ENCODE measurements at regions not wholly inside any gene's neighbourhood (a gene's known extent, or its start where the extent isn't known, plus 50 kb on each side); places are given as distances from the start of the nearest gene placed in this dataset.
"Not testable (repeated sequence)": the region's sequence is repeated elsewhere in the genome, so short reads cannot be mapped to it uniquely, and the experiment has no call there.

DNA sequence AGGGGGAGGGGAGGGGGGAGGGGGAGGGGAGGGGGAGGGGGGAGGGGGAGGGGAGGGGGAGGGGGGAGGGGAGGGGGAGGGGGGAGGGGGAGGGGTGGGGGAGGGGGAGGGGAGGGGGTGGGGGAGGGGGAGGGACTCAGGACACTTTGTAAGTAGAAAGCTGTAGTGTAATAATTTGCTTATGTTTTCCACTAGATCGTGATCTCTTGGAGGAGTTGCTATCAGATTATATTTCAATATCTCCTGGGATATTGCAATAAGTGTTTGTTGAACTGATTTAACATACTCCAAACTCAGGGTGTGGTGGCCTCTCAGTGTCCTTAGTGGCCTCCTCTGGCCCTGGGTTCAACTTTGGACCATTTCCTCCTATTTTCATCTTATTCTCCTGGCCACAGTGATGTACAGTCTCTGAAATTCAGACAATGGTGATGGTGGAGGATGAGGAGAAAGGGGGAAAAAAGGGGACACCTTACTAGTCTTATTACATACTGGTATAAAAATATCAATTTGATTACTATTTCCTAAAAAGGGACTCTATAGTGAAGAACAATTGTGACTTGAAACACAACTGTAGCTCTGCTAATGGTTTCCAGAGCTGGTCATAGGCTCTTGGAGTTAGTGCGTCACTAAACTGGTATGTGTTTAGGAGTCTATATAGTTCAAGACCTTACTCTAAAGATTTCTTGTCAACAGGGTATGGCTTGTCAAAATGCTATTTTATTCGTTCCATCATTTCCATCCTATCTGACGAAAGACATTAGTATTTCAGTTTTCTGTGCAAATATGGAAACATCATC is 89.6 kb downstream of the DDX1 start:
- DNase-seq (ENCODE audit: low spot score): no peak

DNA sequence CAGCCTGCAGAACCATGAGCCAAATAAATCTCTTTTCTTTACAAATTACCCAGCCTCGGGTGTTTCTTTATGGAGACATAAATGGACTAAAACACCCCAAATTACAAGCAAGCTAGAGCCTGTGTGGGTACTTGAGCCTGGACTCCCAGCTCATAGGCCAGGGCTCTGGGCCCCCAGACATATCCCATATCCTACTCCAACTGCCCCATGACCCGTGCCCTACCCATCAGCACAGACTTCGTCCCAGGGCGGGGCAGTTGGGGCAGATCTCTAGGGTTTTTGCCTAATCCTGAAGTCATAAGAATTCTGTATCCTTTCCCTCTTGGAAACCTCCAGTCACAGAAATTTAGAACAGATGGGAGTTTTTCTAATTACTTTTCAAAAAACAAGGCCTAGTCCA is 90.7 kb downstream of the DDX1 start:
- no peak for DNase-seq (ENCODE audit: low spot score)

DNA sequence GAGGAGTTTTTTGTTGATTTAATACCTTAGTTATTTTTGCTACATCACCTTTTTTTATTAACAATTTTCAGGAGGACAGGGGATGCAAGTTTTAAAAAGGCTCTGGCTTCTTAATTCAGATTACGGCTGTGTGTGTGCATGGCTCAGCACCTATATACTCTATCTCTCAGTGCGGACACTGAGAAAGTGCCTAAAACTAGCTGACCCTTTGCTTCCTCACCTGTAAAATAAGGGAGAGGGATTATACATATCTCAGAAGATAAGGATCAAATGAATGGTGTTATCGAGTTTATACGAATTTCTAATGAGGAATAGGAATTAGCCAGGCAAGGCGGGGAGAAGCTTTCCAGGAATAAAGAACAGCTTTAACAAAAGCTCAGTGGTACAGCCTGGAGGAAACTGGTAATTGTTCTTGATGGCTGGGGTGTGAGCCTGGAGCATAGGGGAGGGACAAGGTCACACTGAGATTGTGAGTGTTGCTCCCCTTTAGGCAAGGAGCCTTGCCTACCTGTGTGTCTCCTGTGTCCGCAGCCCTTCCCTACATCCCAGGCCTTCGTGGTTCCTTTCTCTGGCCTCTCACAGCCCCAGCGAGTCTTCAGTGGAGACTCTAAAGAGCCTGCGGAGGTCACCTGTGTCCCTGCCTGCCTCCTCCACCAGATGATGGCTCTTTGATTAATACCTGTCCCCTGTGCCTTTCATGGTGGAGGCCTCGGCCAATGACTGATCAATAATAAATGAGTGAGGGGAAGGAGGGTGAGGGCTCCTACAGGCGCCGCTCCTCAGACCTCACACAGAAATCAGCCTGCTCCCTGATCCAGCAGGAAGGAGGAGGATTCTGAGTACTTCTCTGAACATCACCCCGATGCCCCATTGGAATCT is 92.7 kb downstream of the DDX1 start:
- no peak for DNase-seq (ENCODE audit: low spot score)

DNA sequence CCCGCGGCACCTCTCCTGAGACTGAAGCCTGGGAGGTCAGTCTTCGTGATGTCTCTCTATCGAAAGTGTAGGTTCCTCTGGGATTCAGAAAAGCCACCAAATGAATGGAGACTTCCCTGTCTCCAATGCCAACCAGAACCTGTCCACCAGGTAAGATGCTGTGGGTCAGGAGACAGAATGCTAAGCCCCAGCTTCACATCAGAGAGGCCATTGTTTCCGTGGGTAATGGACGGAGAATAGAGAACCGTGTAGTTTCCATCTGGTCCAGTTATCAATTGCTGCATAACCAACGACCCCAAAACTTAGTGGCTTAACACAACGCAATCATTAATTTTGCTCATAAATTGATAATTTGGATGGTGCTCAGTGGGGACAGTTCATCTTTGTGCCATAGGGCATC is 93.5 kb downstream of the DDX1 start:
- no peak for DNase-seq (ENCODE audit: low spot score)

DNA sequence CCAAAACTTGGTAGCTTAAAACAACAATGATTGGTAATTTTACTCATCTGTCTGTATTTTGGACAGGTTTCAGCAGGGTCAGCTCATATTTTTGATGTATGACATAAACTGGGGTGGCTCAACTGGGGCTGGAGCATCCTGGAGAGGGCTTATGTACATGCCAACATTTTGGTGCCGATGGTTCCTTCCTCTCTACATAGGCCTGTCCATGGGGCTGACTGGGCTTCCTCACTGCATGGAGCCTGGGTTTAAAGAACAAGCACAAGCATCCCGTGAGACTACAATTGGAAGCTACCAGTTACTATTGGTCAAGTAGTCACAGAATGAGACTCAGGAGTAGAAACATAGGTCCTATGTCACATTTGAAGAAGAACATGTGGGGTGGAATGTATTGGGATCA is 95.0 kb downstream of the DDX1 start:
- DNase-seq (ENCODE audit: low spot score): no peak

DNA sequence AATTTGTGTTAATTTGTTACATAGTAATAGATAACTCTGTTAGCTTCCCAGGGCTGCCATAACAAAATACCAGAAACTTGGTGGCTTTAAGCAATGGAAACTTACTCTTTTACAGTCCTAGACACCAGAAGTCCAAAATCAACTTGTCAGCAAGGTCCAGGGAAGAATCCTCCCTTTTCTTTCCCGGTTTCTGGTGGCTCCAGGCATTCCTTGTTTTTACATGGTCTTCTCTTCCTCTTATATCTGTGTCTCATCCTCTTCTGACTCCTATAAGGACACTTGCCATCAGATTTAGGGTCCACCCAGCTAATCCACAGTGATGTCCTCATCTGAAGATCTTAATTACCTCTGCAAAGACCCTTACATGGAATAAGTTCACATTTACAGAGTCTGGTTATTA is 95.6 kb downstream of the DDX1 start:
- DNase-seq (ENCODE audit: low spot score): no peak

DNA sequence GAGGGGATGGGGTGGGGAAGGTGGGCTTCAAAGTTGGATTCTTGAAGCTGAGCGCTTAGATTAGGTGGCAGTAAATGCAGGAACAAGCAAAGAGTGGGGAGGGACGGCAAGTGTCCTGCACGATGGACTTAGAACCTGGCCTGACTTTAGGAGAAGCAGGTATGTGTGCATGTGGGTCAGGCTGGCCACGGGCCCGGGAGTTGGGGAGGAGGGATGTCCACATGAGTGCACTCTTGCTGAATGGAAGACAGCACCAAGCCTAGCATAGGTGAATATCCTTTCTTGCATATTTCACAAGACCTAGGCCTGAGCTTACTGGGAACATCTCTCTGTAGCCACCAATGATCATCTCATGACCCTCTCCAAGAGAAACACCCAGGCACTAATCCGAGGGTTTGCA is 96.1 kb downstream of the DDX1 start:
- DNase-seq (ENCODE audit: low spot score): no peak

DNA sequence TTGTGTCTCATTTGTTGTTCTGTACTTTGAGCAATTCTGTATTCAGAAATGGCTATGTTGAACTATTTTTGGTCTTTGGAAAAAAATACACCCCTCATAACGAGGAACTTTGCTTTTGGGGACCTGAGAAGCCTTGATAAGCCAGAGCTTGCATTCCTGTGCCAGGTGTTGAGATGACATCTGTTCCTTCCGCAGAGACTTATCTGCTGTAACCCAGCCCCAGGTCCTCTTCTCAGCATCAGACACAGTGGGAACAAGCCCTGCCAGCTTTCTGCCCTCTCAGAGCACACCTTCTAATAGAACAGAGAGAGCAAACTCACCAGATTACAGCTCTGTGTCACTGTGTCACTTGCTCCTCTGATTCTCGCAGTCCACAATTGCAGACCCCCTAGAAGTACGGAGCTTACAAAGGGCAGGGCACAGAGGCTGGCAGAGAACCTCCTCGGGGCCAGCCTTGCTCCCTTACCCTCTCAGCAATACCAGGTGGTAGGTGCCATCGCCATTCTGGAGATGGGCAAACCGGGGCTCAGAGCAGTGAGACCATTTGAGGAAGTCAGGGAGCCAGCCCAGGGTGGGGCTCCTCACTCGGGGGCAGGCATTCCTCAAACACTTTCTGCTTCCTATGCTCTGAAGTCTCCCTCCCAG is 97.4 kb downstream of the DDX1 start:
- no peak for DNase-seq (ENCODE audit: low spot score)

DNA sequence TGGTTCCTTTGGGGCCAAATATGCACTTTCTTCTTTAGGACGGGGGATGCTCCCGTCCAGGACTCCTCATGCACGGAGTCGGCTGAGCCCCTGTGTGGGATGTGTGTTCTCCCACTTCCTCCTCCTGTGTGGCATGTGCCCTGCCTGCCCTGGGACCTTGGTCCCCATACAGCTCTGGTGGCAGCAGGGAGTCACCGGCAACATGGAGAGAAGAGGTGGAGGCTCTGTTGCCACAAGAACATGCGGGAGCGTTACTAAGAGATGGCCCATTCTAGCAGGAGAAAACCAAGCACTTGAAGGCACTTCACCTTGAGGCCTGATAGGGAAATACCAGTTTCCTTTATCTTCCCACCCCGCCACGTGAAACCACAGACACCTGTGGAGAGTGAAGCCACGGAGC is 98.0 kb downstream of the DDX1 start:
- no peak for DNase-seq (ENCODE audit: low spot score)

DNA sequence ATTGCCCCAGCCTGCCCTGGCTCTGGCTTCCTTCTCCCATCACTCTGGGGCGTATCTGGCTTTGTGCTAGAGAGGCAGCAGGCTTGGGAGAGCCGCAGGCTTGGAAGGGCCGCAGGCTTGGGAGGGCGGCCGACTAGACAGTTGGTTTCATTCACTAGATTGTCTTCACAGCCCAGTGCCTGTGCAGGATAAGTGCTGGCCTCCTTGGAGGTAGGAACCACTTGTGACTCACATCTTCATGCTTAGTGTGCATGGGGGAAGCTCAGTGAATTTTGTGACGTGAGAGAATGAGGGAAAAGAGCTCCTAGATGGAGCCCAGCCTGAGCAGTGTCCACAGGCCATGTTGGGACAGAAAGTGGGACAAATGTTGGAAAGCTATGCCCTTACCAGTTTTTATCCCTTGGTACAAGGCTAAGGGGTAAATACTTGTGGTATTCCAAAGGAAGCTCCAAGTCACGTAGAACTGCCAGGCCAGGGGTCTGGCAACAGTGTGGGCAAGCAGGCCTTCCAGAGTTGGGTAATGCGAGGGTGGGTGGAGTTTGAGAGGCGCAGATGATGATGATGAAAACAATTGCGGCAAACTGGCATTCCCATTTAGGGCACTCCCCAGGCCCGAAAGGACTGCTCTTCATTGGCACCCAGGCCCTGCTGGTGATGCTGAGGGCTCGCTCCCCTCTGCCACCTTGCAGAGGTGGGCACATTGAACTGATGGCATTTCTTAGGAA is 100.1 kb downstream of the DDX1 start:
- no peak for DNase-seq (ENCODE audit: low spot score)

DNA sequence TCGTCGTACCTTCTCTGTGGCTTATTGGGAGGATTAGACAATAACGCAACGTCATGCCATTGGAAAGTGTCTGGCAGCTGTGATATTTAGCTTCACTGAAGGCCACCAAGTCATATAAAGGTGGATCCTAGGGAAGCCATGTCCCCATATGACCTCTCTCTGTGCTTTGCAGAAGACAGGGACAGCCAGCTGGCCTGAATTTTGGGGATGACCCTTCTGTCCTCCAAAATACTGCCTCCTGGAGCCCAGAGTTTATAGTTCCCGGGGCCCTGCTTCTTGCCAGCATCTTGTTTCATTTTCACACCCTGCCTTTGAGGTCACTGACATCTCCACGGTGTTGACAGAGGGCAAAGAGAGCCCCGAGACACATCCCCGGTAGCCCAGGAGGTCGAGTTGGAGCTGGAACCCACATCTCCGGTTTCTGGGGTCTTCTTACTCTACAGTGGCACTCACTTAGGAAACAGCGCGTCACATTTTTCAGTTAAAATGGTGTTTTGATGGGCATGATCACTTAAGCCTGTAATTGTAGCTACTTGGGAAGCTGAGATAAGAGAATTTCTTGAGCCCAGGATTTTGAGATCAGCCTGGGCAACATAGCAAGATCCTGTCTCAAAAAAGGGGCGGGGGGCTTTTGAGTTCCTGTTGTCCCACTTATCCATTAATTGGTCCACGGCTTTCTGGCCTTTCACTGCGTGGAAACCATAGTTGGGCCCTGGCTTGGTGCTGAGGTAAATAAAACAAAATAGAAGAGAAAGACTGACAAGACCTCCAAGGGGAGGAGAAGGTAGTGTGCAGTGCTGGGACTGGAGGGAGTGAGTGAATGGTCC is 101.1 kb downstream of the DDX1 start:
- DNase-seq (ENCODE audit: low spot score): no peak

DNA sequence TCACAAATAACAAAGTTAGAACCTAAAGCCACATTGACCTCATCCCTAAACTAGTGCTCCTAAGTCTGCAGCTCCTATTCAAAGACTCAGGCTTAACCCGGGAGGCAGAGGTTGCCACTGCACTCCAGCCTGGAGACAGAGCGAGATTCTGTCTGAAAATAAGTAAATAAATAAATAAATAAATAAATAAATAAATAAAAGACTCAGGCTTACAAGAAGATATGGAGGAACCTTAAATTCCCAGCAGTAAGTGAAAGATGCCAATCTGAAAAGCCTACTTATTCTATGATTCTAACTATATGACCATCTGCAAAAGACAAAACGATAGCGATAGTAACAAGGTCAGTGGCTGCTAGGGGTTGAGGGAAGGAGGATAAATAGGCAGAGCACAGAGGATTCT is 101.7 kb downstream of the DDX1 start:
- DNase-seq (ENCODE audit: low spot score): no peak

DNA sequence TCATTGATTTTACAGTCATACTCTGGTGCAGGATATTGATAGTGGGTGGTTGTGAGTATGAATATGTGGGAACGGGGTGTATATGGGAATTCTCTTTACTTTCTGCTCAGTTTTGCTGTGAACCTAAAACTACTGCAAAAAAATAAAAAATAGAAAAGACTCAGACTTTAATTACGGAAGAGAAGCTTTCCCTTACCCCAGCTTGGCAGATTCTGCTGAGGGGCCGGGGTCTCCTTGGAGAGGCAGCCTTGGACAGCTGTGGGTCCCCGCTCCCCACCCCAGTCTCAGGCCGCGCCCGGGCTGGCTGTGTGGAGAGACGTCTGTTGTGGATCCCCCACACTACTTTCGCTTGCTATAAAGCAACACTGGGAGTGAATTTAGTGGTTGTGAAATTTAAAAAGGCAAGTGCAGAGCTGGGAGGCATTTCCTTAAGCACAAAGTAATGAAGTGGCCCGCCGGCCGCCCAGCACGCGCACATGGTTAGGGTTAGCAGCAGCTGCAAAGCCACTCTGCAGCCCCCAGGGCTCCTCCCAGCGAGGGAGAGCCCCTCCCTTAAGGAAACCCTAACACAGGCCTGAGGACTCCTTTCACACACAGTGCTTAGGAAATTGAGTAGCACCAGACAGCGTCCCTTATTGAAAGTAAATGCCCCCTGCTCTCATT is 102.4 kb downstream of the DDX1 start:
- no peak for DNase-seq (ENCODE audit: low spot score)

DNA sequence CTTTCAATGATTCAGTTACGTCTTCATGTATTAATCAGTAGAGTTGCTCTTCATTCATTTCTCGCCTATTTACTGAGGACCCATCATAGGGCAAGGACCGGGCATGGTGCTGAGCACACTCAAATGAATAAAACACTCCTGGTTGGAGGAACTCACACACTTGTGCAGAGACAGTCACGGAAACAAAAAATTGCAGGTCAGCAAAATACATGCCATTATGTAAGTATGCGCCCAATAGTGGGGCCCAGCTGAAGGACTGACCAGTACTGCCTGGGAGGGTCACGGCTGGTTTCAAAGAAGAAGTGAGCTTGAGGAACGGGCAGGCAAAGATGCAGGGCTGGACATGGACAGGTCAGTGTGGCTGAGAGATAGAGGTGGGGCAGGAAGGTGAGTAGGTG is 102.9 kb downstream of the DDX1 start:
- DNase-seq (ENCODE audit: low spot score): no peak

DNA sequence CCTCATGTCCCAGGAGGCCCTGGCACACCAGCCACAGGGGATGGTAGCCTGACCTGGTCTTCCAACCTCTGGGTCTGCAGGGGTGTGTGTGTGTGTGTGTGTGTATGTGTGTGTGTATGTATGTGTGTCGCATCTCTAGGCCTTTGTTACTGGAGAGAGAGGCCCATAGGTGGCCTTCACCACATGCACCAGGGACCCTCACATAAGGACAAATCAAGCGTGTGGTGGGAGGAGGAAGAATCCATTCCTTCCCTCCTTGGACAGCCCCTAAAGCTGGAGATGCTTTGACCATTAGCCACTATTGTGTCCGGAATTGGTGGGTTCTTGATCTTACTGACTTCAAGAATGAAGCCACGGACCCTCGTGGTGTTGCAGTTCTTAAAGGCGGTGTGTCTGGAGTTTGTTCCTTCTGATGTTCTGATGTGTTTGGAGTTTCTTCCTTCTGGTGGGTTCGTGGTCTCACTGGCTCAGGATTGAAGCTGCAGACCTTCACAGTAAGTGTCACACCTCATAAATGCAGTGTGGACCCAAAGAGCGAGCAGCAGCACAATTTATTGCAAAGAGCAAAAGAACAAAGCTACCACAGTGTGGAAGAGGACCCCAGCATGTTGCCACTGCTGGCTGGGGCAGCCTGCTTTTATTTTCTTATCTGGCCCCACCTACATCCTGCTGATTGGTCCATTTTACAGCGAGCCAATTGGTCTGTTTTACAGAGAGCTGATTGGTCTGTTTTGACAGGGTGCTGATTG is 104.1 kb downstream of the DDX1 start:
- no peak for DNase-seq (ENCODE audit: low spot score)

DNA sequence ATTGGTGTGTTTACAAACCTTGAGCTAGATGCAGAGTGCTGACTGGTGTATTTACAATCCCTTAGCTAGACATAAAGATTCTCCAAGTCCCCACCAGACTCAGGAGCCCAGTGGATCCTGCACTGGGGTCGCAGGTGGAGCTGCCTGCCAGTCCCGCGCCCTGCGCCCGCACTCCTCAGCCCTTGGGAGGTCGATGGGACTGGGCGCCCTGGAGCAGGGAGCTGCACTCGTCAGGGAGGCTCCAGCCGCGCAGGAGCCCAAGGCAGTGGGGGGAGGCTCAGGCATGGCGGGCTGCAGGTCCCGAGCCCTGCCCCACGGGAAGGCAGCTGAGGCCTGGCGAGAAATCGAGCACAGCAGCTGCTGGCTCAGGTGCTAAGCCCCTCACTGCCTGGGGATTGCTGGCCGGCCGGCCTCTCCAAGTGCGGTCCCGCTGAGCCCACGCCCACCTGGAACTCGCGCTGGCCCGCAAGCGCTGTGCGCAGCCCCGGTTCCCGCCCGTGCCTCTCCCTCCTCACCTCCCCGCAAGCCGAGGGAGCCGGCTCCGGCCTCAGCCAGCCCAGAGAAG is 105.0 kb downstream of the DDX1 start:
- DNase-seq (ENCODE audit: low spot score): not testable (repeated sequence)

DNA sequence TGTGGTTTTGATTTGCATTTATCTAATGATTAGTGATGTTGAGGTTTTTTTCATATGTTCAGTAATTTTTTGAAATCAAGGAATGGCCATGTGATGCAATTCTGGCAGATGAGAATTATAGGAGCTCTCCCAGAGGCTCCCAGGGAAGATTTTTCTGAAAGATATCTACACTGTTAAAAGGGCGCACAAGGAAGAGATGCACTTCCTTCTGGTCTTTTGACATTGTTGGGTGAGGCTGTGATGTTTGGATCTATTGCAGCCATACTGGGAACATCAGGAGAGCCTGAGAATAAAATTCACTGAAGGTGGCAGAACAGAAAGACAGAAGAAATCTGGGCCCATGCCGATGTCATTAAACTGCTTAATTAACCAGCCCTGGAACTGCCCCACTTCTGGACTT is 108.5 kb downstream of the DDX1 start:
- no peak for DNase-seq (ENCODE audit: low spot score)

DNA sequence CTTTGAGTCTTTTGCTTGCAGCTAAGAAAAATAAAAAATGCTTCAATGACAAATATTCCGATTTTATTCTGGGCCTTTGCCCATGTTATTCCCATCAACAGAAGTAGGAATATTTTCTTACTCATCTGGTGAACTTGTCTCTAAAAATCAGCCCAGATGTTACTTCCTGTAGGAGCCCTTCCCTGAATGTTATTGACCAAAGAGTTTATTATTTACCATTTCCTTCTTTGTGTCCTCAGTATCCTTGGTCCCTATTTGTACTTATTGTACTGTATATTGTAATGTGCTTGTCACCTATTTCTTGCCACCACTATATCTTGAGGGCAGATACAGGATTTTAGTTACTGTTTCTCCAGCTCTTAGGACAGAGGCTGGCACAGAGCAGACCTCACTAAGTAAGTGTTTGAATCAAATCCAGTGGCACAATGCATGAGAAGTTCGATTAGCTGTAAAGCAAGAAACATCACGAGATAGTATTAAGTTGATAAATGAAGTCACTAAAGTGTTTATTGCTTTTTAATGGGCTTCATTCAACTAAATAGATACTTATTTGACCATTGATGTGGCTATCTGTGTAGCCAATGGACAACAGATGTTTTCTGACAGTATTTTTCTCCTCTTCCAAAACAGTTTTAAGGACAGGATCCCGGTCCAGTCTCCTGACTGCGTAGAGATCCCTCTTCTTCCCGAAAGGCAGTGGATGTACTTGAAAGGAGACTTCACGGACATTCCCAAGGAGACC is 109.1 kb downstream of the DDX1 start:
- DNase-seq (ENCODE audit: low spot score): no peak

DNA sequence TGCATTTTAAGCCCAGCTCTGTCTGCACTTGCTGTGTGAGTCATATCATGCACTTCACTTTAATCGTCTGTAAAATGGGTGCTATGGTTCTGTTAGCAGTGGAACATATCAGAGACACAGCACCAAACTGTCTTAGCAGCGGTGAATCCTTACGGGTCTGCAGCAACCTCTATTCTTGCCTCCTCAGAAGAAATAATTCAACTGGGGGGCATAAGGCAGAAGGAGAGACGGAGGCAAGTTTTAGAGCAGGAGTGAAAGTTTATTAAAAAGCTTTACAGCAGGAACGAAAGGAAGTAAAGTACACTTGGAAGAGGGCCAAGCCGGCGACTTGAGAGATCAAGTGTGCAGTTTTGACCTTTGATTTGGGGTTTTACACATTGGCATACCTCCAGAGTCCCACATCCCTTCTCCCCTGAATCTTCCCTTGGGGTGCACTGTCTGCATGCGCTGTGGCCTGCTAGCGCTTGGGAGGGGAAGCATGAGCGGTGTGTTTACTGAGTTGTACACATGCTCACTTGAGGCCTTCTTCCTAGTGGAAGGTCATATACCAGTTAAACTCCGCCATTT is 109.8 kb downstream of the DDX1 start:
- no peak for DNase-seq (ENCODE audit: low spot score)

Data from kidney capillary endothelial cell (primary cell).